ENCODE measurements at regions not wholly inside any gene's neighbourhood (a gene's known extent, or its start where the extent isn't known, plus 50 kb on each side); places are given as distances from the start of the nearest gene placed in this dataset.

GRCh38 chr18:68428661-68429060 lies 286.2 kb downstream of the TMX3 start (continued):
- no peak for TF ChIP-seq CTBP2 (IDR thresholded peaks at IDR 0.05; ENCODE audit: borderline replicate concordance, insufficient read depth, insufficient read length, low read length)
